Motor neuron (in vitro differentiated cells): ENCODE measurements at regions not wholly inside any gene's neighbourhood (a gene's known extent, or its start where the extent isn't known, plus 50 kb on each side); places are given as distances from the start of the nearest gene placed in this dataset.

Experiments used
- ATAC-seq, 8 experiments: fragments of 200-7000 bp; cut with Tn5 transposase; replicated peaks in 6 of 8; 2 replicates each; pipeline ENCODE4 v1.8.0; 2021; ENCODE audit warnings: mild to moderate bottlenecking in 8 of 8, moderate library complexity in 8 of 8
- H3K27ac ChIP-seq, 2 donors: fragments of 250-450 bp; sonication (Bioruptor Pico); 2 replicates each; pipeline ENCODE4 v1.9.0; 2021; ENCODE audit warnings: antibody characterized with exemption in 2 of 2, mild to moderate bottlenecking in 2 of 2, moderate library complexity in 1 of 2
- H3K4me1 ChIP-seq, 2 donors: fragments of 250-450 bp; sonication (Bioruptor Pico); replicated peaks in 1 of 2; 2 replicates each; pipeline ENCODE4 v1.6.1; 2021; ENCODE audit warnings: antibody characterized with exemption in 2 of 2, mild to moderate bottlenecking in 2 of 2, moderate library complexity in 1 of 2
- H3K4me3 ChIP-seq, 5 donors: fragments of 250-450 bp; sonication (Bioruptor Pico); 2 replicates each; pipeline ENCODE4 v1.9.0; 2021; ENCODE audit warnings: antibody characterized with exemption in 5 of 5, mild to moderate bottlenecking in 5 of 5, moderate library complexity in 4 of 5
- WGBS, 10 experiments: fragments of 450-650 bp; shearing (Covaris generic); methylation state at CpG; one replicate each; pipeline ENCODE4 v1.0.0; 2022; 5-methylcytosine and 5-hydroxymethylcytosine counted together
- in situ Hi-C, 9 experiments: fragments of 400-800 bp; cut with MboI; loops; one replicate each; pipeline ENCODE4 v1.15.0; 2021; ENCODE audit warnings: low sequenced_read_pairs in 9 of 9, low pct_unique_long_range_greater_than_20kb in 2 of 9; ENCODE audit not compliant: unreplicated experiment in 9 of 9

GRCh38 chr18:71212222-71212621, 923.4 kb downstream of the SOCS6 start:
- in situ Hi-C loops, result no loop called here
- H3K4me1 ChIP-seq, result no peaks in the 10 kb centered on the region
- ATAC-seq, result no peak
- H3K27ac ChIP-seq, result no peak overlapping the region
- WGBS, 10 experiments, result no CpG with 5 or more reads among the region's 33 CpGs
- H3K4me3 ChIP-seq, result no peak overlapping the region

DNA sequence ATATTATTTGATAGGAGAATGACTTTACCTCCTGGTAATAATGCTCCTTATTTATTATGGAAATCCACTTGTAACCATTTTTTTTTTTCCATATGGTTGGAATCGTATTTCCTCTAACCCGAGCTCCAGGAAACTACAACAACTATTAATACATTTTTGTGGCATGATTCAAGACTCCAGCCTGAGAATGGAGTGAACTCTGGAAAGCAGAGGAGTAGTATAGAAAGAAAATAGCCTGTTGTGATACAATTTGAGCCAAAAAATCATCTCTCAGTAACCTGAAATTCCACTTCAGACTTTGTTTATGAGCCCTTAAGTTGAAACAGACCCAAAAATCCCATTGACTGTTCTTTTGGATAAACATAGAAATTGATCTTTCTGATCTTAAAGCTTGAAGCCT, 921.1 kb downstream of the SOCS6 start:
- 0 to 100% (median 58%) methylated on average over 1 to 2 of the region's 2 CpGs for WGBS, 10 experiments
- no peak overlapping the region for H3K27ac ChIP-seq
- ATAC-seq, result no peak
- H3K4me1 ChIP-seq, result no peaks in the 10 kb centered on the region
- in situ Hi-C loops, result no loop called here
- H3K4me3 ChIP-seq, result no peak overlapping the region

- WGBS, 10 experiments, result 0 to 100% (median 38%) methylated on average over 1 of the region's 1 CpG; no CpG with 5 or more reads in 2 of the 10 experiments
- Histone ChIP-seq H3K4me1 (no peaks in the 10 kb centered on the region), H3K27ac (no peak overlapping the region), H3K4me3 (no peak overlapping the region)
- in situ Hi-C loops, result no loop called here
- no peak for ATAC-seq
Measured at GRCh38 chr18:71194438-71194837, 905.6 kb downstream of the SOCS6 start.

DNA sequence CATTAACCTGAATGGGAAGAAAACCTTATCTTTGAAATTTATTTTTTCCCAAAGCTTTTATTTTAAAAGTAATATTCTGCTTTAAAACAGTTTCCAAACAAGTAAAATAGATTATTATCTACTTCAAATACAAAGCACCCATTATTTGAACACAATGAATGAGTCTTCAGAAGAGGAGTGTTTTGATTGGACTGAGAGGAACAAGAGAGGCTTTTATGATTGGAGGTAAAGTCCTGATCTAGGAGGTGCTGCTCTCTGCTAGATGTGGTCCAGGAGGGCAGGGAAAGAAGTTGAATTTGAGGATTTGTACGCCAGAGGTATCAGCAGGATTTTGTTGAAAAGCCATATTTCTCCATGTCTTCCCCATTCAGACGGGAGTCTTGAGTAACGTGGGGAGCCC, 900.7 kb downstream of the SOCS6 start:
- in situ Hi-C loops, result no loop called here
- WGBS, 10 experiments, result 0 to 100% (median 39%) methylated on average over 1 to 3 of the region's 3 CpGs; no CpG with 5 or more reads in 4 of the 10 experiments
- ATAC-seq, result no peak
- Histone ChIP-seq H3K4me1 (no peaks in the 10 kb centered on the region), H3K4me3 (no peak overlapping the region), H3K27ac (no peak overlapping the region)

DNA sequence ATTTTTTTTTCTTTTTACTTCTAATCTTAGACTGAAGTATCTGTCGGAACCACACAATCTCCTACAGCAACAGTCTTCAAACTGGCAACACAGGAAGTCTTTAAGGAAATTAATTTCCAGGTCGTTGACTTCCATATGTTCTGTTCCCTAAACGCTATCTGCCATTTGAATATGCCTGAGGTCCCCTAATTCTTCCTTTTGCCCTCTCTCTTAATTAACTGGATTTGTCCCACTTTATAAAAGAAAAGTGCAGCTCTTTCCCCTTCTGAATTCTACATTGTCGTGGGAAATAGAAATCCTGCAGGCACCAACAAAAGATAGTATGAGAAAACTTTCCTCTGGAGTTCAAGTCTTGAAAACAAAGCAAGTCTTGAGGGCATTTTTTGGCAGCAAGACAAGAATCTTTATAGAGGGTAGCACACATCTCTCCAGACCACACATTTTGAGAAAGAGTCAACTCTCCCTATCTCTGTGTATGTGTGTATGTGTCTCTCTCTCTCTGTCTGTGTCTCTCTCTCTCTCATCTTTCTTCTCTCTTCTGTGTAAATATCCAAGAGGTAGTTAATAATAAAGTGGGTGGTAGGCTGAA, 879.8 kb downstream of the SOCS6 start:
- H3K4me3 ChIP-seq, result no peak overlapping the region
- no peak overlapping the region for H3K27ac ChIP-seq
- H3K4me1 ChIP-seq, result no peaks in the 10 kb centered on the region
- in situ Hi-C loops, result no loop called here
- WGBS, 10 experiments, result 0 to 78% (median 33%) methylated on average over 2 to 4 of the region's 4 CpGs; no CpG with 5 or more reads in 1 of the 10 experiments
- ATAC-seq, result no peak

DNA sequence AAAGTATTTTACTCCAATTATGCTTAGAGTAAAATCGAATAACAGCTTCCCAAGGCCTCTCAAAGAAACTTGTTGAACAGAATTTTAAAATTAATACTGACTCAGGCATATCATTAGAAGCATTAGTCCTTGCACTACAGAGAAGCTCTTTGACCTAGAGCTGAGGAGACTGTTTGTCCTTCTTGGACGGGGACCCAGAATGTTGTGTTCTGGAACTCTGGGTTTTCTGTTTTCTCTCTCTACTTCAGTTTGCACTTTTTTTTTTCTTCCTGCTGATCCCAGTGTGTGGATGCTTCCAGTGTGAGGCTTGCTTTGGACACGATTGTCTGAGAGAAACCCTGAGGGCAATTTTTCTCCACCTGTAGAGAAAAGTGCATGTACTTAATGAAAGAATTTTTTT, 847.6 kb downstream of the SOCS6 start:
- ATAC-seq, result no peak
- Histone ChIP-seq H3K27ac (no peak overlapping the region), H3K4me1 (no peaks in the 10 kb centered on the region), H3K4me3 (no peak overlapping the region)
- 0 to 85% (median 40%) methylated on average over 1 to 3 of the region's 3 CpGs; no CpG with 5 or more reads in 1 of the 10 experiments for WGBS, 10 experiments
- in situ Hi-C loops, result no loop called here

GRCh38 chr18:71134122-71134521, 845.3 kb downstream of the SOCS6 start:
- in situ Hi-C loops, result no loop called here

GRCh38 chr18:71131918-71132317, 843.1 kb downstream of the SOCS6 start:
- ATAC-seq, result no peak
- Histone ChIP-seq H3K4me3 (no peak overlapping the region), H3K4me1 (no peaks in the 10 kb centered on the region), H3K27ac (no peak overlapping the region)
- in situ Hi-C loops, result no loop called here
- WGBS, 10 experiments, result 28 to 100% (median 76%) methylated on average over 1 to 12 of the region's 12 CpGs

More at GRCh38 chr18:71134122-71134521, 845.3 kb downstream of the SOCS6 start:
- Histone ChIP-seq H3K27ac (no peak overlapping the region), H3K4me3 (no peak overlapping the region), H3K4me1 (no peaks in the 10 kb centered on the region)
- WGBS, 10 experiments, result 0 to 87% (median 30%) methylated on average over 1 to 4 of the region's 4 CpGs; no CpG with 5 or more reads in 1 of the 10 experiments
- ATAC-seq, result no peak

GRCh38 chr18:71130351-71130750, 841.5 kb downstream of the SOCS6 start:
- no peak overlapping the region for H3K4me3 ChIP-seq
- 0 to 100% (median 75%) methylated on average over 1 to 6 of the region's 6 CpGs for WGBS, 10 experiments
- H3K4me1 ChIP-seq, result no peaks in the 10 kb centered on the region
- in situ Hi-C loops, result no loop called here
- H3K27ac ChIP-seq, result no peak overlapping the region
- ATAC-seq, result no peak

GRCh38 chr18:71125581-71125980, 836.7 kb downstream of the SOCS6 start:
- no peaks in the 10 kb centered on the region for H3K4me1 ChIP-seq
- no peak for ATAC-seq
- H3K4me3 ChIP-seq, result no peak overlapping the region
- in situ Hi-C loops, result no loop called here
- H3K27ac ChIP-seq, result no peak overlapping the region
- WGBS, 10 experiments, result 0 to 100% (median 40%) methylated on average over 1 to 2 of the region's 2 CpGs; no CpG with 5 or more reads in 1 of the 10 experiments

GRCh38 chr18:71116535-71116934, 827.7 kb downstream of the SOCS6 start:
- no peak overlapping the region for H3K27ac ChIP-seq
- H3K4me3 ChIP-seq, result no peak overlapping the region
- WGBS, 10 experiments, result 0 to 89% (median 36%) methylated on average over 1 to 4 of the region's 4 CpGs
- in situ Hi-C loops, result no loop called here
- no peak for ATAC-seq
- H3K4me1 ChIP-seq, result no peaks in the 10 kb centered on the region

DNA sequence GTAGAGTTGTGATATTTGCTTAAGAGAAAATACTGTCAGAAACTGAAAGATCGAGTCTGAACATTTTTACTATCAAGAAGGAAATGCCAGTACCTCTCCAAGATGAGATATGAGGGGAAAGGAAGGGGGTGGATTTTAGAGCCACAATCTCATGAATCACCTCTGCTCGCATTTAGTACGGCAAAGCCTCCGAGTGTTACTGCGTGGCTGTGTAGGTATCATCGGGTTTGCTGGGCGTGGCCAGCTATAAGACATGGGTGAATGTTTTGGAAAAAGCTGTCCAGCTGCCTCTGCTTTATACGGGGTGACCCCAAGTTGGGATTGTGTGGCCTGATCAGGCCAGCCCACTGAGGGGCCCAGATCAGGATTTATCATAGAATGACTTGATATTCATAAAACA, 826.4 kb downstream of the SOCS6 start:
- WGBS, 10 experiments, result 30 to 96% (median 80%) methylated on average over 1 to 7 of the region's 8 CpGs; no CpG with 5 or more reads in 1 of the 10 experiments
- Histone ChIP-seq H3K4me3 (no peak overlapping the region), H3K27ac (no peak overlapping the region), H3K4me1 (no peaks in the 10 kb centered on the region)
- no peak for ATAC-seq
- in situ Hi-C loops, result no loop called here

DNA sequence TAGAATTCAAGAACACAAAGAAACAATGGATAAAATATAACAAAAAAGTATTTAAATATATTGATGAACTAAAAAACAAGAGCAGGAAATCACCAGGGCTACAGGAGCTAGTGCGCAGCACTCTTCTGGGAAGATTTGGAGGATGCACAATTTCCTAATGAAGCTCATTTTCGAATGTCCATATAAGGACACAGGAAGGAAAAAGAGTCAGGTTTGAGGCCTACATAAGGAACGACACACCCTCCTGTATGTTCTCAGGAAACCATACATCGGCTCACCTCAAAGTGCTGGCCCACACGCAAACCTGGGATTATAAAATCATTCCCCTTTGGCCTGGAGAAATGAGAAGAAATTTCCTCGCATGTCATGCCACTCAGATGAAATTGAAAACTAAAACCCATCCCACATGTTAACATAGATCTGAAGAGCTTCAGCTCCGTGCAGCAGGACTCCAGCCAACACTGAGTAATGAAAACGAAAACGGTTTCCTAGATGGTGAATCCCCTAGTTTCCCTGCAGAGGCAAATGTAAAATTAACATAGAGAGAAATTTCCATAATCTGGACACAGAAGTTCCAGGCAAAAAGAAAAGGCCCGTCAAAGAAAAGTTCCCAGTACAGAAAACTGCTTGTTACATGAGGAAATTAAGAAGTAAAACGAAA, 825.8 kb downstream of the SOCS6 start:
- Histone ChIP-seq H3K4me1 (no peaks in the 10 kb centered on the region), H3K27ac (no peak overlapping the region), H3K4me3 (no peak overlapping the region)
- 21 to 92% (median 65%) methylated on average over 2 to 11 of the region's 11 CpGs for WGBS, 10 experiments
- in situ Hi-C loops, result no loop called here
- ATAC-seq, result peak in 2 of 8 experiments; percentile 32 to 42

DNA sequence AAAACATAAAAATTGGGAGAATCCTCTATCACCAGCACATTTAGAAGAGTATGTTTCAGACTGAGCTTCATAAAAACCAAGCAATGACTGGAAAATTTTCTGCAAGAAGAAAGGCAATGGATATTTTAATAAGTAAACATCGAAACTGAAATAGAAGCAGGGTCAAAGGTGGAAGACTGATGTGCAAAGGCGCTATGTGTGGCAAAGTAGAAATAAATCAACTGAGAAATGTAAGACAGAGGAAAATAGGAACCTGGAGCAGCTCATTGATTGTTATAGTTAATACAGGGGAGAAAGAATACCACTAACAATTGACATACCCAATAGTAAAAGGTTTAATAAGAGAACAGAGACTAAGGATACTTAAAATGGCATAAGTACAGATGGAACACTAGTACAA, 818.4 kb downstream of the SOCS6 start:
- 0 to 62% (median 29%) methylated on average over 2 of the region's 2 CpGs; no CpG with 5 or more reads in 2 of the 10 experiments for whole genome bisulfite sequencing, 10 experiments
- H3K4me3 ChIP-seq, result no peak overlapping the region
- no peak overlapping the region for H3K27ac ChIP-seq
- in situ Hi-C loops, result no loop called here
- peak in 3 of 8 experiments; percentile 42 to 79 (median 69) for ATAC-seq
- peaks cover 9 to 15% of the 10 kb centered on the region in 2 donors for H3K4me1 ChIP-seq
